GM19239 (cell line): ENCODE measurements at regions not wholly inside any gene's neighbourhood (a gene's known extent, or its start where the extent isn't known, plus 50 kb on each side); places are given as distances from the start of the nearest gene placed in this dataset.
"Not testable (repeated sequence)": the region's sequence is repeated elsewhere in the genome, so short reads cannot be mapped to it uniquely, and the experiment has no call there.

Source experiments
- DNase-seq: peaks from one replicate; pipeline ENCODE4 v3.0.0; 2011; ENCODE audit warnings: low spot score; ENCODE audit not compliant: insufficient read length
- FAIRE-seq: peaks from 2 replicates; lab custom pipeline; 2011; peaks lifted over from hg19 to GRCh38; lab: Jason Lieb, UNC

GRCh38 chr6:154624727-154625126, 108.5 kb upstream of the SCAF8 start:
- FAIRE-seq, DNase-seq: not testable (repeated sequence)

GRCh38 chr6:154625721-154626120, 107.5 kb upstream of the SCAF8 start:
- no peak for FAIRE-seq
- DNase-seq, result no peak

GRCh38 chr6:154629127-154629526, 104.1 kb upstream of the SCAF8 start:
- DNase-seq (no peak), FAIRE-seq (no peak)

- DNase-seq (no peak), FAIRE-seq (no peak)
Measured at GRCh38 chr6:154632119-154632518, 101.1 kb upstream of the SCAF8 start.

- FAIRE-seq, result no peak
- DNase-seq, result no peak
Measured at GRCh38 chr6:154637392-154637791, 95.8 kb upstream of the SCAF8 start.

- FAIRE-seq (no peak), DNase-seq (no peak)
Measured at GRCh38 chr6:154638369-154638768, 94.8 kb upstream of the SCAF8 start.

- not testable (repeated sequence) for FAIRE-seq, DNase-seq
Measured at GRCh38 chr6:154639196-154639595, 94.0 kb upstream of the SCAF8 start.

GRCh38 chr6:154648188-154648887, 84.9 kb upstream of the SCAF8 start:
- no peak for DNase-seq
- FAIRE-seq, result no peak

GRCh38 chr6:154648888-154649205, 84.4 kb upstream of the SCAF8 start:
- FAIRE-seq (no peak), DNase-seq (no peak)

GRCh38 chr6:154649721-154650120, 83.5 kb upstream of the SCAF8 start:
- FAIRE-seq, result no peak
- DNase-seq, result no peak

- FAIRE-seq, result no peak
- DNase-seq, result no peak
Measured at GRCh38 chr6:154650351-154650750, 82.9 kb upstream of the SCAF8 start.

- FAIRE-seq, result no peak
- DNase-seq, result no peak
Measured at GRCh38 chr6:154651656-154652055, 81.6 kb upstream of the SCAF8 start.

GRCh38 chr6:154653385-154653784, 79.8 kb upstream of the SCAF8 start:
- FAIRE-seq (no peak), DNase-seq (no peak)

GRCh38 chr6:154653853-154654252, 79.4 kb upstream of the SCAF8 start:
- no peak for FAIRE-seq

GRCh38 chr6:154656660-154657059, 76.6 kb upstream of the SCAF8 start:
- FAIRE-seq (no peak), DNase-seq (no peak)

More at GRCh38 chr6:154653853-154654252, 79.4 kb upstream of the SCAF8 start:
- no peak for DNase-seq

- no peak for DNase-seq
- no peak for FAIRE-seq
Measured at GRCh38 chr6:154661768-154662167, 71.4 kb upstream of the SCAF8 start.

GRCh38 chr6:154664287-154664686, 68.9 kb upstream of the SCAF8 start:
- DNase-seq, result no peak

GRCh38 chr6:154668156-154668555, 65.1 kb upstream of the SCAF8 start:
- no peak for FAIRE-seq
- DNase-seq, result no peak

More at GRCh38 chr6:154664287-154664686, 68.9 kb upstream of the SCAF8 start:
- FAIRE-seq, result no peak

- DNase-seq, result no peak
- FAIRE-seq, result no peak
Measured at GRCh38 chr6:154672086-154672485, 61.1 kb upstream of the SCAF8 start.

- FAIRE-seq, result no peak
- DNase-seq, result no peak
Measured at GRCh38 chr6:154673919-154674318, 59.3 kb upstream of the SCAF8 start.

GRCh38 chr6:154675602-154676088, 57.6 kb upstream of the SCAF8 start:
- FAIRE-seq (peak; percentile 90), DNase-seq (peak; percentile 84)

- FAIRE-seq, result peak; percentile 45
- no peak for DNase-seq
Measured at GRCh38 chr6:154682633-154683125, 50.5 kb upstream of the SCAF8 start.
